ENCODE measurements at regions not wholly inside any gene's neighbourhood (a gene's known extent, or its start where the extent isn't known, plus 50 kb on each side); places are given as distances from the start of the nearest gene placed in this dataset.

DNA sequence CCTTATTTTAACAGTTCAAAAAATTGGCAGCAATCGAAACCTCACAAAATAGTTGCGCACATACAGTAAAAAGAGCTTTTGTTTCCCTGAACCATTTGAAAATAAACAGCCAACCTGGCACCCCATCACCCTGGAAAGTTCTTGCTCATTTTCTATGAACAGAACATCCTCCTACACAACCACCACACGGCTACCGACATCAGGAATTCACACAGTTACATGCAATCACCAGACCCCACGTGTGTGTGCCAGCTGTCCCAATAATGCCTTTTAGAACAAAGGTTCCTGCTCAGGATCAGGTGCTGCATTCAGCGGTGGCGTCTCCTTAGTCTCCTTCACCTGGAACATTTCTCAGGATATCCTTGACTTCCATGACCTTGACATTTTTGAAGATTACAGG lies 186.5 kb downstream of the KLF13 start:
- no peak for DNase-seq

DNA sequence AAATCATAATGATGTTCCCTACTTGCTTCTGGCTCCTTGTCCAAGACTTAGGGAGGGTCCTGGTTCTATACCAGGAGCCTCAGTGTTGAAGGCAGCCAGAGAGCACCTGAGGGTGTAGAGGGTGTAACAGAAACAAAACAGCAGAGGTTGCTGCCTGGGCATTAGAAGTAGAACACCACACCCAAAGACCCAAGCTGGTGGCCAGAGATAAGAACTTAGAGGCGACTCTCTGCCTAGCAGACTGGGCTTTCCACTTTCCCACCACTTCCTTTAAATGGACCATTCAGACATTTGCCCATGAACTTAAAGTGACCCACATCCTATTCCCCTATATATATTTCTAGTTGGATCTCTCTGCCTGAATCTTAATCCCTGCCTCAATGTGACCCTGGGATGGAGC lies 189.8 kb downstream of the KLF13 start:
- no peak for DNase-seq

DNA sequence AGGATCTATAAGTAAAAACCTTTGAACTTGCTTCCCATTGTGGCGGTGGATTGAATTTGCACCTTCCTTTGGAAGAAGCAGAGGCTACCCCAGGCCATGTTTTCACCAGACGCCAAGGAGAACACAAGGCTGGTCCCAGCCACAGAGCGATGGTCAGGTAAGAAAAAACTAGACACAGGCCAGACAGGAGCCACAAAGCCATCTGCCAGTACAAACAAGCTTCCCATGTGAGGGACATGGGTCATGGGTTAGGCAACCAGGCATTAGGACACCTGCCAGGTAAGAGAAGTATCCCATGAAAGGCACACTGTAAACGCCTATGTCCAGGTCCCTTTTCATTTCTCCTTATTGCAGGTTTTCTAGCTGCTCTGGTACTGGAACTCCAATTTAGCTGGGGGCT lies 190.2 kb downstream of the KLF13 start:
- no peak for DNase-seq

DNA sequence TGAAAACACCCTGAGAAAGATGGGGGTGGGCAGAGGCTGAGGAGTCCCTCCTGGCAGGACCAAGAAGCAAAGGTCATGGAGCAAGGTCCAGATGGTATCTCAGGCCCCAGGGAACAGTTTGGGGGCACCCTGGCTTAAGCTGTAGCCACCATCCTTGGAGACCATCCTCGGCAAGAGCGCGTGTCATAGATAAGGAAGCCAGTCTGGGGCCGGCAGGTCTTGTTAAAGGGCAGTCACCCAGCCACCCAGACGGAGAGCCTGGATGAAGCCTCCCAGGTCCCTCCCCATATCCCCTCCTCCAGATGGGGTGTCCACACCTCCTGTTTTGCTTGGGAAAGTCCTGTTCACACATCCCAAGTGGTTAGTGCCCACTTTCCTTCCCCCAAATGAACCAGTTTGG lies 191.1 kb downstream of the KLF13 start:
- no peak for DNase-seq

DNA sequence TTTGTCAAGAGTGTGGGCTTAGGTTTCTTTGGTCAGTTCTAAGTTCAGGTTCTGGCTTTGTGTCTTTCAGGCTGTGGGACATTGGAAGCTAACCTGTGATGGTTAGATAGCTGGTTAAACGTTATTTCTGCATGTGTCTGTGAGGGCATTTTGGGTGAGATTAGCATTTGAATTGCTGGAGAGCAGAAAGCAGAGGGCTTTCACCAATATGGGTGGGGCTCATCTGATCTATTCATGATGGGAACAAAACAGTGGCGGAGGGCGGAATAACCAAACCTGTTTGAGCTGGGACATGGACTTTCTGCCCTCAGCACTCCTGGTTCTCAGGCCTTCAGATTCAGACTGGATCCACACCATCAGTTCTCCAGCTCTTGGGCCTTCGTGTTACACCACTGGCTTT lies 195.4 kb downstream of the KLF13 start:
- no peak for DNase-seq

DNA sequence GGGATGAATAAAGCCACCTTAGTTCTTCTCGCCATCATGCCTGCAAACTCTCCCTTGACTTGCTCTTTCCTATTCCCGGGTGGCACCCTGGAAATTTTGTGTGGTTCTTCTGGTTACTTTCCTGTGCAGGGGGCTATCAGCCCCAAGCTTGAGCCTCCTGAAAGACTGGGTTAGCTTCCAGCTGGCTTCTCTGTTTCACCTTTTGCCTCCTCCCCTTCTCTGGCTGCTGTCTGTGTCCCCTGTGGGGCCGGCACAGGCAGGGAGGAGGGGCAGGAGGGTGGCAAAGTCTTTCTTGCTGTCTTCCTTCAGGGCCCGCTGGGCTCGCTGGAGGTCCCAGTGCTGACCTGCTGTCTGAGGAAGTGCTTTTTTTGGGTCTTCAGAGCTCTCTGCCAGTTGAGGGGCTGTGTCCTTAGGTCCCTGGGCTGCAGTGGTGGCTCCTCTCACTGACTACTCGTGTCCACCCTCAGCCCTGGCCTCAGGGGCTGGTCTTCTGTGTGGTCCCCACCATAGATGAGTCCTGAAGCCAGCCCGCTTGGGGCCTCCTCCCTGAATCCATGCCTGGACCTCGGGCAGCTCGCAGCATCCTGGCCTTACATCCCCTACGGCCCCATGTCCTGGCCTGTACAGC lies 196.5 kb downstream of the KLF13 start:
- no peak for DNase-seq

DNA sequence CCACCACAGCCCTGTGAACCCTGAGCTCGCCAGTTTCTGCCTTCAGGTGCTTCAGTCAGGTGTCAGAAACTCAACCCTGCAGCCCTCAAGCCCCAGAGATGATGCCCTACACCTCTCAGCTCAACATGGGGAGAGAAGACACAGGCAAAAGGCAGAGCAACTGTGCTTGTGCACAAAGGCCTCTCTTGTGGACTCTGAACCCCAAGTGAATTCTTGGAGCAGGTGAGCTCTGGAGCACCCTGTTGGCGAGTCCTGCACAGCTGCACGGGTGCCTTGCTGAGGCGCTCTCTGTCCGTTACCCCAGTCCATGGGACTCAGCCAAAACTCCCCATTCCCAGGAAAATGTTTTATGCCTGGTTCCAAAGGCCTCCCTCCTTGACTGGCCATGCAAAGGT lies 197.0 kb downstream of the KLF13 start:
- DNase-seq, result no peak

DNA sequence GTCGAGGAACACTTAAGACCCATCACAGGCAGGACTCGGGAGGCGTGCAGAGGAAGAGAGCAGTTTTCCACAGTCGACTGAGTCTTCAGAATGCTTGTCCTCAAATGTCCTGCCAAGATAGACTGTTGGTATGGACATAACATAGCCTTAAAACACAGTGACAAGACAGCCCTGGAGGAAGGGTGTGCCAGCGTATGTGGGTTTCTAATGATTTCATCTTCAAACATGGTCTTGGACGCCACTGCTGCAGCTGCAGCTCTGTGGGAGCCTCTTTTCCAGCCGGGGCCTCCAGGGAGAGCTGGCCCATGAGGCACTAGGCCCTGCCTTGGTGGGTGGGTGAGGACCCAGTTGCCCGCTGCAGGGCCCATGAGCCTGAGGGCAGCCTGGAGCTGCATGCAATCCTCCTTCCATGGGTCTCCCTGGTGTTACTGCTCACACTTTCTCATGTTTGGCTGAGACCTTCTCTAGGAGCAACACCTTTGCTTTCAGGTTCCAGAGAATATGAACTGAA lies 198.6 kb downstream of the KLF13 start:
- no peak for DNase-seq

DNA sequence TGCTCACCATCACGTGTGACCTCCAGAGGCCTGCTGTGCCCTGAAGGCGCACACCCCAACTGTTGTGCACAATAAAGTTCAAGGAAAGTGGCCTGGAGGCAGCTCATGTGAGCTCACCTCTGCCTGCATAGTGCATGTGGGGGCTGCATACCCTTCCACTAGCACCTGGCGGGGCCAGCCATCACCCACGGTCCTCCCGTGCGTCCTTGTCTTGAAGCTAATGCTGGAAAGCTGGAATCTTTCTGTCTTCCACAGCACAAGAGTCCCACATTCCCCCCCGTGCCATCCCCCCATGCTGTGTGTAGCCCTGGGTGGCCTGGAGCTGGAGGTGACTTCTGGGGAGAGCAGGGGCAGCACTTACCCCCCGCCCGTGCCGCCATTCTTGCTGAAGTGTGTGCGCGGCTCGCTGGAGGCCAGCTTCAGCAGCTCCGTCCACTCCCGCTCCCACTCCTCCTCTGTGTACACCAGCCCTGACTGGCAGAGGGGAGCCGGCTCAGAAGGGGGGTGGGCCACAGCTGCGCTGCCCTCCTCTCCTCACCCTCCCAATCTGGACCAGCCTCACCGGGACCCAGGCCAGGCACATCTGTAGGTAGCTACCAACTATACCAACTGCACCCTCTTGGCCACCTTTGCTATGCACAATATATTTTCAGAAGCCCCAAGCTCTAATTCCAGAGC lies 199.5 kb downstream of the KLF13 start:
- DNase-seq, result no peak

DNA sequence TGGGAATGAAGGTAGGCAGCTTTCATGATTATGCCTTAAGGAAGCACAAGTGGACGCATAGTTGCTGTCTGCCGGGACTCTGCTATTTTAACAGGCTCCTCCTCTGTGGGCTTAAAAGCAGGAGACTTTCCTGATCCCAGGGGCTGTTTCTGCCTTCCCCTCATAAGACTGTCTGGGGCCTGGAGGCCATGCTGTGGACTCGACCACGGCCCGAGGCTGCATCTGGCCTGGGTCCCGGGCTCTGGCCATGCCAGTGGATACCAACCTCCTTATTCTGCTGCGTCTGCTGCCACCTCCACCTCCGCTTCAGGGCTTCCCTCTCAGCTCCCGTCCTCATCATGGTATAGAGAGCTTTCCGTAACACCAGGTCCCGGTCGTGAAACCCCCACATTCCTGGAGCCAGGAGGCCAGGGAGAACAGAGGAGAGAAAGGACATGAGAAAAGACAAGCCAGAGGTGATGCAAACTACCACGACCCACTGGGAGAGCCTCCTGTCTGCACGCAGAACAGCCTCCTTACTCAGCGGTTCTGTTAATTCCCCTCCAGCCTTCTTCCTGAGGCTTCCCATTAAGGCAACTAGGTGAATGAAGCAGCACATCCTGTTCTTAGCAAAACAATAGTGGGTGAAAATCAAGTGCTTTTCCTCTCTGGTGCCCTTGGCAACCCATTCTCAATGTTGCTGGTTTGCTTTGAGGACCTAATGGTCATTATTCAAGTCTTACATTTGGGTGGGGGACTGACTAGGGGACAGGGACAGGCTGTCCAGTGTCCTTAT lies 200.5 kb downstream of the KLF13 start:
- no peak for DNase-seq

DNA sequence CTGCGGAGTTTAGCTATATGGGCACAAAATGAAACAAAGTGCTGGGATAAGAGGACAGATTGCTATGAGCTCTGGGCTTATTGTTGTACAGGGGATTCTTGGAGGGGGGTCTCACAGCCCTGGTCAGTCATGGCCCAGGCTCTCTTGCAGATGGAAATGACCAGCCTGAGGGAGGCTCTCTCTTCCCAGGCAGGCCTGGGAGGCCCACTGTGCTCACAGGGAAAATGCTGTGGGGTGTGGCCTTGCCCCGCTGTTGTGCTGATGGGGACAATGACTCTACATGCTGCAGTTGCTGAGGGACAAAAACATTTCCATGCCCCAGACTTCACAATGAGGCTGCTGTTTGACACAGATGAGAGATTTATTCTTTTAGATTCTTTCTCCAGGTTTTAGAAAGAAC lies 202.2 kb downstream of the KLF13 start:
- DNase-seq, result no peak

DNA sequence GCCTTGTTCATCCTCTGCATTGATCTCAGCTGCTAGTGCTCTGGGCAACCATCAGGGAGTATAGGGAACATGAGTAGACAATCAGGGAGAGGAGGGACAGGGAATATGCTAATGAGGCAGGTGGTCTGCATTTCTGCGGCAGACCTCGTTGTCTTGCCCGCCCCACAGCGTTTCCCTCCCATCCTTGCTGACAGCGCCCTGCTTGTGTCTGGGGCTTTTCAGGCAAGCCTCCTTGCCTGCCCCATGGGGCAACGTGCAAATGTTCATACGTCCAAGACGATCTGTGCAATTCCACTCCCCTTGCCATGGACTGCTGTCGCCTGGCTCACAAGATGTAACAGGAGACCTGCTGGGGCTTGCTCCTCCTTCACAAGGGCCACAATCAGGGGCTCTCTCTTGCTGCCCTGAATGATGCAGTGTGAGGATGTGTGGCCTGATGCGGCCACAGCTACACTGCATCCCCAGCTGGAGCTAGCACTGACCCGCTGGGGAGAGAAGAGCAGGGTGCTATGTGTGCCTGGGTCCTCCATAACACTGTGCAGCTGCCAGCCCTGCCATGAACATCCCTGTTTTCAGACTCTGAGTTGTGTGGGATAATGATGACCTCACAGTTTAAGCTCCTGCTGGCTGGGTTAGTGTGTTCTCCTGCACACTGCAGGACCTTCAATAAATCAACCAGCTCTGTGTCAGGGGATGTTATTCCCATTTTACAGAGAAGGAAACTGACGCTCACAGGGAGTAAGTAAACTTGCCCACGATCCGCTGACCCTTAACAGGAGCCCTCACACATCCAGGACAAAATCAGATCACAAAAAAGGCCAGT lies 211.3 kb downstream of the KLF13 start:
- no peak for DNase-seq

DNA sequence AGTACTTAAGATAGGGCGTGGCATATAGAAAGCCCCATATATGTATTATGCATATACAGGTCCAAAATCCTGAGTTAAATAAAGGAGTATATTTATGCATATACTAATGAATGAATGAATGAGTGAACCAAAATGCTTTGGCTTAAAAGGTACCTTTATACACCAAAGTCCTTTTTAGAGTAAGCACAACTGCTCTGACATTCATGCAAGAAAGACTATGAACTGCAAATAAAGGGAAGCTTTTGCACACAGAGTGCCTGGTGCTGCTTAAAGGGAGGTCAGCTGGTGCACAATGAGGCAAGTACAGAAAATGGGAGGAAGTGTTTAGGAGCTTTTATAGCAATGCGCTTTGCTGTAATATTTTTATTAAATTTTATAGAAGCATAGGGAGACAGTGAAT lies 214.0 kb downstream of the KLF13 start:
- no peak for DNase-seq

DNA sequence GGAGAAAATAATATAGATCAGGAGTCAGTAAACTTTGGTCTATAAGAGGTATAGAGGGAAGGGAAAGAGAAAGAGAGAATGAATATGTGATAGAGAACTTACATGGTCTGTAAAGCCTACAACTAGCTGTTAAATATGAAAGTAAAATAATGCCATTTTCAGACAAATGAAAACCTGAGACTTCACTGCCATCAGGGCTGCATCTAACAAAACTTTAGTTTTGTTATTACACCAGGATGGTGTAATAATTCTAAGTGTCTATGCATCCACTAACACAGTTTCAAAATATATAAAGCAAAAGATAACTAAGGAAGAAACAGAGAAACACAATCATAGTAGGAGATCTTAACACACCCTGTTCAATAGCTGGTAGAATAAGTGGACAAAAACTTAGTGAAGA lies 217.7 kb downstream of the KLF13 start:
- no peak for DNase-seq

DNA sequence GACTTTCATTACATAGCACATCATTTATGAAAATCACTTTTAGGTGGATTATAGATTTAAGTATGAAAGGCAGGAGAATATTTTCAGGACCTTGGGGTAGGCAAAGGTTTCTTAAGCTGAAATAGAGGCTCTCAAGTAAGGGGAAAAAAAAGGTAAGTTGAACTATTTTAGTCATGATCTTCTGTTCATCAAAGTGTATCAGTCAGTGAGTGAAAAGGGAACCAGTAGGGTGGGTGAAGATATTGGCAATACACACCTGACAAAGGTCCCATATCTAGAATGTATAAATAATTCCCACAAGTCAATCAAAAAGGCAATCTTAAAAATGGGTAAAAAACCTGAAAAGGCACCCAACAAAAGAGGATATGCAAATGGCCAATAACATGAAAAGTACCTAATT lies 218.6 kb downstream of the KLF13 start:
- no peak for DNase-seq

DNA sequence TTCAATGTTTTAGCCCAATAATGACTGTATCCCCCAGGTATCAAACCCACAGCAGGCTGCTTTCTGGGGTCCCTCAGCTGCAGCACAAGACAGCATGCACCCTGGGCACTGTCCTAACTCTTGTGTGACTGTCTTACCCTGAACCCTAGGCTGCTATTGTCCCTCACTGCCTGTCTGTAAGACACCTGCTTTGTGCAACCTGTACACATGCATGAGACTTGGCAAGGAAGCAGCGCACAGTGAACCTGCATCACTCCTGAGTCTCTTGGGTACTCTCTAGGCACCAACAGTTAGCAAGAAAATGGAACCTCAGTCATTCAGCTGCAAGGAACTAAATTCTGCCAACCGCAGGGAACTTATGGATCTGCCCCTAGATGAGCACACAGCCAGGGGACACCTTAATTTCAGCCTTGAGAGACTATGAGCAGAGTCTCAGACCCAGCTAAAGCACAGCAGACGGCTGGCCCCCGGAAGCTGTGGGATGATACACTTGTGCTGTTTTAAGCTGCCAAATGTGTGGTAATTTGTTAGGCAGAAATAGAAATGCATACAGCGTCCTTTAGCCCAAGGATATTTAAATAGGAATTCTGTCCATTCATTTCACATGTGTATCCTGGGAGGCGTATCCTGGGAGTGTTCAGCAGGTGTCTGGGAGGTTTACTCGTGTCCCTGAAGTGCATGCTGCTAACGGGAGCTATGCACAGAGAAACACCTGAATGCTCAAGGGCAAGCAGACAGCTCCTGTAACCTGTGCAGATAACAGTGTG lies 223.8 kb downstream of the KLF13 start:
- DNase-seq, result no peak

DNA sequence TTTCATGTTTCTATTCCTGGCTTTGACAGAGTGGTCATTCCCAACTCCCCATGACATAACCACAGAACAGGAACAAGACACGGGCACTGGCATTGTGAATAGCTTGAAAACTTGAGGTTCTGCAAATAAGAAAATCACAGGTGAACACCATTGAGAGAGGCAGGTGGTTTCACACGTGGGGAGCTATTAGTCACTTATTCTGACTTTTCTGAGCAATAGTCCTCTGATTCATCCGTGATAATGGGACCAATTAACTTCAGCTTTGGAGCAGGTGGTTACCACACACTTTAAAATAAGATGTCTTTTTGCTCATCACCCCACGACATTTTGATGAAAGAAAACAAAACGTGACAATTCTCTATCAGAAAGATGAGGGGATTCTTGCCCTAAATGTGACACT lies 224.7 kb downstream of the KLF13 start:
- DNase-seq, result no peak

DNA sequence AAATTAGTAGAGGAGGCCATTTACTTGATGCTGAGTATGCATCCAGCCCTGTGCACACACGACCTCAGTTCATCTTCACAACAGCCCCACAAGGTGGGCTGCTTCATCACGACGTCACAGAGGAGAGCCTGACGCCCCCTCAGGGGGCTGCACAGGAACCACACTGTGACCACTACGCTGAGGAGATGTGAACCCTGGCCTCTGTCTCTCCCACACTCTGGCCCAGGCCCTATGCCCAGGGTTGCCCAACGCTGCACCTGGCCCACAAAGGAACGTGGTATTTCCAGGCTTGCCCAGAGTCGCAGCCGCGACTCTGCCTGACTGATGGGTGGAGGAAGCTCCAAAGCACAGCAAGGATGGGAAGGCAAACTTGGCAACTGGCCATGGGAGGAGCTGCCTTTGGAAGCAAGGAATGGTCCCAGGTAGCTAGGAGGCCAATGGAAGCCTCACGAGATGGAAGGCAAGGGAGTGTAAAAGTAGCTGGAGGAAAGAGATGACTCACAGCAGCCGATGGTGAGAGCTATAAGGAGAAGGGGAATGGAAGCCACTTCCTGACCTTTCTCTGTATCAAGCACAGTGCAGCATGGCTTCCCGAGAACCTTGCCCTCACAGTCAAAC lies 226.0 kb downstream of the KLF13 start:
- DNase-seq, result no peak

DNA sequence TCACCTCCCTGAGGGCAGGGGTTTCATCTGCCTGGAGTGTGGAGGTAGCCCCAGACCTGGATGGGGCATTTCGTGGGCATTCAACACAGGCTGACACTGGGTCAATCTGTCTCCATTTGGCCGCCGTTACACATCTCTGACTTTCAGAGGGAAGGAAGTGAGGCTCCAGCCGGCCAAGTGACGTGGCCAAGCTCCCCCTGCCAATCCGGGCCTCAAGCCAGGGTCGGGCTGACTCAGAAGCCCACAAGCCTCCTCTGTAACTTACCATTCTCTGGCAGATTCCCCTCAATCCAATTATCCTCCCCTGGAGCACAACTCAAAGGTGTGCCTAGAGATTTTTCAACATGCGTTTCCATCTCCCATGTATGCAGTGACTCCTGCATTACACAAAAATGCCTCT lies 227.6 kb downstream of the KLF13 start:
- no peak for DNase-seq

DNA sequence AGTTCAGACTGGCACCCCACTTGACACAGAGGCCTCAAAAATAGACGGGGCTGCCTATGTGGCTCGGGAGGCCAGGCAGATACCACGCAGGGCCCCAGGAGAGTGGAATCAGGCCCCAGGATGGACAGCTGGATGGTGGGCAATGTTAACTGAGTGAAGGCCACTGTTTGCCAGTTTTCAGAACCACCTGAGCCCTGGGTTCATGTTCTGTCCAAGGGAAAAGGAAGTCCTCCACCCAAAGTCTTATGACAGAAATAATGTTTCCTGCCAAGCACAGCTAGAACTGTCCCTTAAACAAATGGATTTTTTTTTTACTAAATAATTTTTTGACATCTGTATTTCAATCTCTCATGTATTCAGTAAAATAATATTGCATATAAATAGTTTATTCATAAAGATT lies 228.4 kb downstream of the KLF13 start:
- DNase-seq, result no peak

DNA sequence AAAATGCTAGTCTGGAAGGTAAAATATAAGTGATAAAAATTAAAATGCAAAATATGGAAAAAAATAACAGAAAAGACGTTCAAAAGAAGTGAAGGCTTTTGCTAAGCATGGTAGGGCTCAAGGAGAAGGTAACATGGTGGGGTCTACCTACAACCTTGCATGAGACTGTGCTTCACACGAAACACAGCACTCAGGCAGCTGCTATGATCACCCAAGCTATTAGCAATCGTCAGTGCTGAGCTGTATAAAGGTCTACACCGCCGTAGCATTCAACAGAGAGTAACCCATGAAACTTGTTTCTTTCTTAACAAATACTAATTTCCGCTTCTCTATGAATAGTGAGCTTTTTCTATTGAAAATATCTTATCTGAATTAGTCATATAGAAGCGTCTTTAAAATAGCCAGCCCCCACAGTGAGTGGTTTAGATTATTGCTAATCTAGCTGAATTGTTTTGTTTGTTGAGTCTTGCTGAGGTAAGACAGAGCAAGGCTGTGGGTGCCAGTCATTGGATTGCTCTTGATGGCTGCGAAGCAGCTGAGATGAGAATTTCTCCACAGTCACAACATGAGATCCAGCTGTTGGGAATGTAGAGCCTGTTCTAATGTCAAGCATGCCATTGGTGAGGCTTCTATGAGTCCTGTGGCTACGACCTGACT lies 230.0 kb downstream of the KLF13 start:
- no peak for DNase-seq
